SK-N-SH treated with all-trans-retinoic acid at 6 μM for 48 hours (cell line): ENCODE measurements at regions not wholly inside any gene's neighbourhood (a gene's known extent, or its start where the extent isn't known, plus 50 kb on each side); places are given as distances from the start of the nearest gene placed in this dataset.

Experiments
- ARNTL ChIP-seq: fragments of 450-650 bp; formaldehyde crosslinking; IDR thresholded peaks from 2 replicates; pipeline ENCODE4 v1.5.0; 2020; ENCODE audit warnings: low read depth, mild to moderate bottlenecking, moderate library complexity, borderline replicate concordance
- CREB5 ChIP-seq: fragments of 250-450 bp; sonication (Bioruptor Pico); IDR thresholded peaks from 2 replicates; pipeline ENCODE4 v1.5.1; 2020; ENCODE audit warnings: low read depth, mild to moderate bottlenecking, moderate library complexity
- CSRNP3 ChIP-seq: fragments of 250-450 bp; sonication (Bioruptor Pico); IDR thresholded peaks from 2 replicates; pipeline ENCODE4 v1.5.1; 2021; ENCODE audit warnings: mild to moderate bottlenecking, moderate library complexity
- ESRRG ChIP-seq: fragments of 250-450 bp; sonication (Bioruptor Pico); IDR thresholded peaks from 2 replicates; pipeline ENCODE4 v1.6.1; 2021; ENCODE audit warnings: mild to moderate bottlenecking
- GLIS3 ChIP-seq: fragments of 250-450 bp; sonication (Bioruptor Pico); IDR thresholded peaks from 2 replicates; pipeline ENCODE4 v1.5.0; 2020; ENCODE audit warnings: mild to moderate bottlenecking, moderate library complexity
- PATZ1 ChIP-seq: fragments of 250-450 bp; sonication (Bioruptor Pico); IDR thresholded peaks from 2 replicates; pipeline ENCODE4 v1.8.0; 2020; ENCODE audit warnings: mild to moderate bottlenecking, moderate library complexity, borderline replicate concordance
- RARB ChIP-seq: fragments of 250-450 bp; sonication (Bioruptor Pico); IDR thresholded peaks from 2 replicates; pipeline ENCODE4 v1.8.0; 2021; ENCODE audit warnings: mild to moderate bottlenecking, moderate library complexity
- SNAI2 ChIP-seq: fragments of 250-450 bp; sonication (Bioruptor Pico); IDR thresholded peaks from 2 replicates; pipeline ENCODE4 v1.5.0; 2020; ENCODE audit warnings: mild to moderate bottlenecking, moderate library complexity
- TSHZ2 ChIP-seq: fragments of 250-450 bp; sonication (Bioruptor Pico); IDR thresholded peaks from 2 replicates; pipeline ENCODE4 v1.5.0; 2020; ENCODE audit warnings: mild to moderate bottlenecking, moderate library complexity
- ZFP3 ChIP-seq: fragments of 250-450 bp; sonication (Bioruptor Pico); IDR thresholded peaks from 2 replicates; pipeline ENCODE4 v1.5.0; 2020; ENCODE audit warnings: mild to moderate bottlenecking, moderate library complexity
- ZFP30 ChIP-seq: fragments of 450-650 bp; formaldehyde crosslinking; IDR thresholded peaks from 2 replicates; pipeline ENCODE4 v1.5.0; 2022; ENCODE audit warnings: mild to moderate bottlenecking, moderate library complexity
- ZNF8 ChIP-seq: fragments of 450-650 bp; formaldehyde crosslinking; IDR thresholded peaks from 2 replicates; pipeline ENCODE4 v1.5.0; 2020; ENCODE audit warnings: mild to moderate bottlenecking, moderate library complexity

GRCh38 chr13:99033814-99034213 lies 56.0 kb upstream of the DOCK9 start:
- TF ChIP-seq ARNTL (CRISPR knock-in tag), result no peak
- TF ChIP-seq RARB, result no peak
- TF ChIP-seq ZNF8 (CRISPR knock-in tag), result no peak
- TF ChIP-seq CSRNP3 (CRISPR knock-in tag), result no peak
- no peak for TF ChIP-seq GLIS3
- TF ChIP-seq PATZ1, result no peak
- no peak for TF ChIP-seq SNAI2 (CRISPR knock-in tag)
- TF ChIP-seq ZFP30 (CRISPR knock-in tag), result no peak
- no peak for TF ChIP-seq ESRRG (CRISPR knock-in tag)
- TF ChIP-seq CREB5, result no peak
- no peak for TF ChIP-seq ZFP3
- TF ChIP-seq TSHZ2 (CRISPR knock-in tag), result no peak
